SK-N-SH (cell line): ENCODE measurements at regions not wholly inside any gene's neighbourhood (a gene's known extent, or its start where the extent isn't known, plus 50 kb on each side); places are given as distances from the start of the nearest gene placed in this dataset.

Experiments used
- CTCF ChIA-PET: fragments of 300-600, 350-600 bp; formaldehyde crosslinking; extraction: SDS; loops from one replicate; lab custom pipeline; 2021; lab: Yijun Ruan, JAX
- POLR2A ChIA-PET: fragments of 350-600 bp; sonication (Branson Sonifier 250); formaldehyde crosslinking; extraction: SDS; loops from one replicate; lab custom pipeline; 2020; ENCODE audit warnings: antibody characterized with exemption, inconsistent platforms; lab: Yijun Ruan, JAX
- DNase-seq: peaks from one replicate; pipeline ENCODE4 v3.0.0; 2012
- H2AFZ ChIP-seq: fragments of 200-600 bp; sonication (generic); 2 replicates; pipeline ENCODE4 v1.8.1; 2016; ENCODE audit warnings: antibody characterized with exemption, mild to moderate bottlenecking, low read depth
- H3F3A ChIP-seq: fragments of 200-600 bp; sonication (generic); replicated peaks from 2 replicates; pipeline ENCODE3; 2016; ENCODE audit warnings: antibody characterized with exemption, mild to moderate bottlenecking; ENCODE audit not compliant: insufficient read depth
- H3K27ac ChIP-seq, 2 experiments: fragments of 200-500 bp in 1 of 2; fragments of 200-600 bp in 1 of 2; sonication (Bioruptor generic) in 1 of 2; sonication (generic), shearing (Covaris generic) in 1 of 2; 2 replicates each; pipeline versions ENCODE4 v1.5.1 to v1.6.1; 2014 to 2016; ENCODE audit warnings: low read depth in 2 of 2, inconsistent platforms in 1 of 2, low read length in 1 of 2, mild to moderate bottlenecking in 1 of 2, mixed read lengths in 1 of 2
- H3K27me3 ChIP-seq: fragments of 200-600 bp; sonication (generic), shearing (Covaris generic); 2 replicates; pipeline ENCODE4 v1.6.1; 2016; ENCODE audit warnings: mixed run types; ENCODE audit not compliant: insufficient read depth
- H3K36me3 ChIP-seq, 2 experiments: fragments of 200-500 bp in 1 of 2; fragments of 200-600 bp in 1 of 2; sonication (Bioruptor generic) in 1 of 2; sonication (generic) in 1 of 2; replicated peaks in 1 of 2; 2 replicates each; pipeline versions ENCODE3 to v1.5.1; 2014 to 2016; ENCODE audit warnings: low read length in 1 of 2, mild to moderate bottlenecking in 1 of 2; ENCODE audit not compliant: insufficient read depth in 2 of 2, control insufficient read depth in 1 of 2
- H3K4me1 ChIP-seq, 2 experiments: fragments of 200-500 bp in 1 of 2; fragments of 200-600 bp in 1 of 2; sonication (Bioruptor generic) in 1 of 2; sonication (generic), shearing (Covaris generic) in 1 of 2; 2 replicates each; pipeline versions ENCODE4 v1.5.1 to v1.6.1; 2014 to 2016; ENCODE audit warnings: low read depth in 1 of 2, low read length in 1 of 2, mixed run types in 1 of 2; ENCODE audit not compliant: insufficient read depth in 2 of 2, control insufficient read depth in 1 of 2
- H3K4me2 ChIP-seq: fragments of 200-600 bp; sonication (generic), shearing (Covaris generic); 2 replicates; pipeline ENCODE4 v1.6.1; 2017; ENCODE audit warnings: mixed run types
- H3K4me3 ChIP-seq, 2 experiments: fragments of 200-500 bp in 1 of 2; fragments of 200-600 bp in 1 of 2; sonication (Bioruptor generic) in 1 of 2; sonication (generic), shearing (Covaris generic) in 1 of 2; 2 replicates each; pipeline versions ENCODE4 v1.5.1 to v1.8.1; 2014 to 2016; ENCODE audit warnings: low read depth in 2 of 2, inconsistent platforms in 1 of 2, low read length in 1 of 2, mild to moderate bottlenecking in 1 of 2, mixed read lengths in 1 of 2, moderate library complexity in 1 of 2
- H3K79me2 ChIP-seq: fragments of 200-600 bp; sonication (generic); 2 replicates; pipeline ENCODE4 v1.8.1; 2017; ENCODE audit warnings: mild to moderate bottlenecking; ENCODE audit not compliant: insufficient read depth
- H3K9ac ChIP-seq: fragments of 200-600 bp; sonication (generic); 2 replicates; pipeline ENCODE4 v1.6.1; 2017; ENCODE audit warnings: mixed run types
- H3K9me2 ChIP-seq: fragments of 200-600 bp; sonication (generic); 2 replicates; pipeline ENCODE4 v1.6.1; 2017; ENCODE audit warnings: mixed run types
- H3K9me3 ChIP-seq: fragments of 200-600 bp; sonication (generic); 2 replicates; pipeline ENCODE4 v1.6.1; 2017; ENCODE audit warnings: mixed run types, mild to moderate bottlenecking, moderate library complexity
- H4K20me1 ChIP-seq: fragments of 200-600 bp; sonication (generic); 2 replicates; pipeline ENCODE4 v1.6.1; 2017; ENCODE audit warnings: mild to moderate bottlenecking, mixed run types; ENCODE audit not compliant: insufficient read depth
- CHD2 ChIP-seq: fragments of 150-350 bp; IDR thresholded peaks from 2 replicates; pipeline ENCODE4 v1.6.1; 2018; ENCODE audit warnings: low read length; ENCODE audit not compliant: partially characterized antibody
- ELF1 ChIP-seq: IDR thresholded peaks from 2 replicates; pipeline ENCODE4 v1.4.0; 2012
- EP300 ChIP-seq, 2 experiments: IDR thresholded peaks; 2 replicates each; pipeline versions ENCODE4 v1.4.0 to v1.6.1; 2012; ENCODE audit warnings: borderline replicate concordance in 1 of 2, low read depth in 1 of 2, low read length in 1 of 2
- EZH2phosphoT487 ChIP-seq: fragments of 200-600 bp; sonication (generic); IDR thresholded peaks from 2 replicates; pipeline ENCODE4 v1.6.1; 2017; ENCODE audit warnings: low read depth, mixed run types, mild to moderate bottlenecking, antibody characterized with exemption, moderate library complexity, borderline replicate concordance
- FOSL2 ChIP-seq: IDR thresholded peaks from 2 replicates; pipeline ENCODE4 v1.4.0; 2012; ENCODE audit warnings: low read depth, mild to moderate bottlenecking, moderate library complexity, borderline replicate concordance
- FOXM1 ChIP-seq: IDR thresholded peaks from 2 replicates; pipeline ENCODE4 v1.4.0; 2012; ENCODE audit warnings: low read depth, mild to moderate bottlenecking
- GABPA ChIP-seq: IDR thresholded peaks from 2 replicates; pipeline ENCODE4 v1.4.0; 2012; ENCODE audit warnings: low read depth, mild to moderate bottlenecking
- JUND ChIP-seq: IDR thresholded peaks from 2 replicates; pipeline ENCODE4 v1.4.0; 2012
- MEF2A ChIP-seq: IDR thresholded peaks from 2 replicates; pipeline ENCODE4 v1.4.0; 2012; ENCODE audit warnings: low read depth, borderline replicate concordance
- NFIC ChIP-seq: IDR thresholded peaks from 2 replicates; pipeline ENCODE4 v1.4.0; 2012; ENCODE audit warnings: borderline replicate concordance
- NRF1 ChIP-seq: IDR thresholded peaks from 2 replicates; pipeline ENCODE4 v1.6.1; 2012; ENCODE audit warnings: low read depth, mild to moderate bottlenecking, low read length
- RFX5 ChIP-seq: IDR thresholded peaks from 2 replicates; pipeline ENCODE4 v1.6.1; 2012; ENCODE audit warnings: mild to moderate bottlenecking, improper control_type of control experiment, low read length
- RXRA ChIP-seq: IDR thresholded peaks from 2 replicates; pipeline ENCODE4 v1.4.0; 2012; ENCODE audit warnings: low read depth, mild to moderate bottlenecking, borderline replicate concordance
- SIN3A ChIP-seq: IDR thresholded peaks from 2 replicates; pipeline ENCODE4 v1.6.1; 2012; ENCODE audit warnings: low read depth, mild to moderate bottlenecking, low read length, moderate library complexity, borderline replicate concordance
- TAF1 ChIP-seq: IDR thresholded peaks from 2 replicates; pipeline ENCODE4 v1.6.1; 2012; ENCODE audit warnings: low read depth, mild to moderate bottlenecking, low read length, moderate library complexity, borderline replicate concordance
- YY1 ChIP-seq: IDR thresholded peaks from 2 replicates; pipeline ENCODE4 v1.4.0; 2012; ENCODE audit warnings: low read depth, mild to moderate bottlenecking
- WGBS: methylation state at CpG from one replicate; pipeline ENCODE4 v1.1.6; 2017; ENCODE audit warnings: low lambda C conversion rate; 5-methylcytosine and 5-hydroxymethylcytosine counted together
- TF ChIP-seq, protein P1 (sequence below): IDR thresholded peaks from 2 replicates; pipeline ENCODE4 v1.4.0; 2012; ENCODE audit warnings: low read depth
- TF ChIP-seq, protein P2 (sequence below): IDR thresholded peaks from 2 replicates; pipeline ENCODE4; 2012
- TF ChIP-seq, protein P3 (sequence below): fragments of 150-350 bp; IDR thresholded peaks from 2 replicates; pipeline ENCODE4 v1.6.1; 2016; ENCODE audit warnings: mild to moderate bottlenecking, low read depth, low read length
- TF ChIP-seq, protein P4 (sequence below): IDR thresholded peaks from 2 replicates; pipeline ENCODE4 v1.4.0; 2012; ENCODE audit warnings: low read depth, borderline replicate concordance

DNA sequence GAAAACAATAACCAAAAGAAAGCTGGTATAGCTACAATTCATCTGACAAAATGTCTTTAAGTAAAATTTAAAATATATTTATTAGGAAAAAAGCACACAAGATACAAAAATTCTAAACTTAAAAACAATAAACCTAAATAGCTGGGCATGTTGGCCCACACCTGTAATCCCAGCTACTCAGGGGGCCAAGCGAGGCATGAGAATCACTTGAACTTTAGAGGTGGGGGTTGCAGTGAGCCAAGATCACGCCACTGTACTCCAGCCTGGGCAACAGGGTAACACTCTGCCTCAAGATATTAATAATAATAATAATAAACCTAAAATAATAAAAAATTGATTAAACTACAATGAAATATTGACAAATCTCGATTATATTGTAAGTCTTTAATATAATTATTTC lies 77.8 kb upstream of the PDK4 start:
- no peak overlapping the region for H3K4me2 ChIP-seq
- H3K9me2 ChIP-seq: no peaks in the 10 kb centered on the region
- H3K27me3 ChIP-seq: peaks cover 23% of the 10 kb centered on the region; the same call in 1 of the 2 replicates
- TF ChIP-seq FOXM1 (no peak), TAF1 (no peak), NRF1 (no peak), YY1 (no peak), FOSL2 (no peak), EP300 (IDR thresholded peaks at IDR 0.05; ENCODE audit: borderline replicate concordance in 1 of 2, low read depth in 1 of 2, low read length in 1 of 2) (no peak), CHD2 (no peak), EZH2phosphoT487 (no peak), JUND (no peak), MEF2A (no peak), NFIC (no peak), RXRA (no peak), ELF1 (no peak), SIN3A (no peak), GABPA (no peak), RFX5 (no peak)
- TF ChIP-seq, protein P1, sequence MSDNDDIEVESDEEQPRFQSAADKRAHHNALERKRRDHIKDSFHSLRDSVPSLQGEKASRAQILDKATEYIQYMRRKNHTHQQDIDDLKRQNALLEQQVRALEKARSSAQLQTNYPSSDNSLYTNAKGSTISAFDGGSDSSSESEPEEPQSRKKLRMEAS: no peak
- TF ChIP-seq, protein P2, sequence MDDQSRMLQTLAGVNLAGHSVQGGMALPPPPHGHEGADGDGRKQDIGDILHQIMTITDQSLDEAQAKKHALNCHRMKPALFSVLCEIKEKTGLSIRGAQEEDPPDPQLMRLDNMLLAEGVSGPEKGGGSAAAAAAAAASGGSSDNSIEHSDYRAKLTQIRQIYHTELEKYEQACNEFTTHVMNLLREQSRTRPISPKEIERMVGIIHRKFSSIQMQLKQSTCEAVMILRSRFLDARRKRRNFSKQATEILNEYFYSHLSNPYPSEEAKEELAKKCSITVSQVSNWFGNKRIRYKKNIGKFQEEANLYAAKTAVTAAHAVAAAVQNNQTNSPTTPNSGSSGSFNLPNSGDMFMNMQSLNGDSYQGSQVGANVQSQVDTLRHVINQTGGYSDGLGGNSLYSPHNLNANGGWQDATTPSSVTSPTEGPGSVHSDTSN: no peak
- TF ChIP-seq, protein P3, sequence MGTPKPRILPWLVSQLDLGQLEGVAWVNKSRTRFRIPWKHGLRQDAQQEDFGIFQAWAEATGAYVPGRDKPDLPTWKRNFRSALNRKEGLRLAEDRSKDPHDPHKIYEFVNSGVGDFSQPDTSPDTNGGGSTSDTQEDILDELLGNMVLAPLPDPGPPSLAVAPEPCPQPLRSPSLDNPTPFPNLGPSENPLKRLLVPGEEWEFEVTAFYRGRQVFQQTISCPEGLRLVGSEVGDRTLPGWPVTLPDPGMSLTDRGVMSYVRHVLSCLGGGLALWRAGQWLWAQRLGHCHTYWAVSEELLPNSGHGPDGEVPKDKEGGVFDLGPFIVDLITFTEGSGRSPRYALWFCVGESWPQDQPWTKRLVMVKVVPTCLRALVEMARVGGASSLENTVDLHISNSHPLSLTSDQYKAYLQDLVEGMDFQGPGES: no peak
- no peaks in the 10 kb centered on the region for H3K79me2 ChIP-seq
- H3K27ac ChIP-seq: no peak overlapping the region
- WGBS: 8% methylated on average over 3 of the region's 3 CpGs
- no peaks in the 10 kb centered on the region for H3F3A ChIP-seq
- no peak overlapping the region for H3K9ac ChIP-seq
- no peaks in the 10 kb centered on the region for H3K4me1 ChIP-seq
- DNase-seq: no peak
- H2AFZ ChIP-seq: no peak overlapping the region
- no peak overlapping the region for H3K4me3 ChIP-seq
- H3K36me3 ChIP-seq: no peaks in the 10 kb centered on the region
- ChIA-PET POLR2A (no interaction called here), CTCF (interaction anchor here (1.0 to 4.3 kb wide), 4 partner anchors 14 to 162 kb away, joined by 4 to 29 read pairs (median 12); no protein-coding TSS in a partner anchor)
- H3K9me3 ChIP-seq: no peaks in the 10 kb centered on the region
- no peaks in the 10 kb centered on the region for H4K20me1 ChIP-seq

DNA sequence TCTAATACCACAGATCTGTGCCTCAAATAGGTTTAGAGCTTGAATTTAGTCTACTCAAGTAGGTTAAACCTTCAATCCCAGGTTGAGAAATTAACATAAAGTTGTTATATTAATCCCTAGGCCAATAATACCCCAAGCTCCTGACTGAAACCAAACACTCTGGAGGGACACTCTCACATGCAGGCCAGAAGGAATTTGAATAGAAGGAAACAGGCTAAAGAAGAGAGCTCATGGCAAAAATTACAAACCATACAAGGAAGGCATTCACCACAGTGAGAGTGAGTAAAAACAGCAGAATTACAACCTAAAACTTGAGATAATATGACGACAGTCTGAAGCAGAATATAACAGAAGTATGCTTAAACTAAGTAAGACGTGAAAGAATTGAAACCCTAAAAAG lies 76.1 kb upstream of the PDK4 start:
- Histone ChIP-seq H3F3A (no peaks in the 10 kb centered on the region), H4K20me1 (no peaks in the 10 kb centered on the region), H3K36me3 (no peaks in the 10 kb centered on the region), H3K4me1 (no peaks in the 10 kb centered on the region), H3K4me2 (no peak overlapping the region), H3K27ac (no peak overlapping the region), H3K4me3 (no peak overlapping the region), H3K79me2 (no peaks in the 10 kb centered on the region), H3K9ac (no peak overlapping the region), H3K27me3 (peaks cover 23% of the 10 kb centered on the region; the same call in 1 of the 2 replicates), H2AFZ (no peak overlapping the region), H3K9me3 (no peaks in the 10 kb centered on the region), H3K9me2 (no peaks in the 10 kb centered on the region)
- ChIA-PET CTCF (interaction anchor here (1.3 to 4.3 kb wide), 5 partner anchors 12 to 160 kb away, joined by 4 to 29 read pairs (median 9); no protein-coding TSS in a partner anchor), POLR2A (no interaction called here)
- 9% methylated on average over 2 of the region's 2 CpGs for WGBS
- no peak for DNase-seq
- TF ChIP-seq YY1: no peak
- TF ChIP-seq, protein P4, sequence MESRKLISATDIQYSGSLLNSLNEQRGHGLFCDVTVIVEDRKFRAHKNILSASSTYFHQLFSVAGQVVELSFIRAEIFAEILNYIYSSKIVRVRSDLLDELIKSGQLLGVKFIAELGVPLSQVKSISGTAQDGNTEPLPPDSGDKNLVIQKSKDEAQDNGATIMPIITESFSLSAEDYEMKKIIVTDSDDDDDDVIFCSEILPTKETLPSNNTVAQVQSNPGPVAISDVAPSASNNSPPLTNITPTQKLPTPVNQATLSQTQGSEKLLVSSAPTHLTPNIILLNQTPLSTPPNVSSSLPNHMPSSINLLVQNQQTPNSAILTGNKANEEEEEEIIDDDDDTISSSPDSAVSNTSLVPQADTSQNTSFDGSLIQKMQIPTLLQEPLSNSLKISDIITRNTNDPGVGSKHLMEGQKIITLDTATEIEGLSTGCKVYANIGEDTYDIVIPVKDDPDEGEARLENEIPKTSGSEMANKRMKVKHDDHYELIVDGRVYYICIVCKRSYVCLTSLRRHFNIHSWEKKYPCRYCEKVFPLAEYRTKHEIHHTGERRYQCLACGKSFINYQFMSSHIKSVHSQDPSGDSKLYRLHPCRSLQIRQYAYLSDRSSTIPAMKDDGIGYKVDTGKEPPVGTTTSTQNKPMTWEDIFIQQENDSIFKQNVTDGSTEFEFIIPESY: no peak
- TF ChIP-seq, protein P1: no peak
